Suppressor macrophage (primary cell): ENCODE measurements at regions not wholly inside any gene's neighbourhood (a gene's known extent, or its start where the extent isn't known, plus 50 kb on each side); places are given as distances from the start of the nearest gene placed in this dataset.

Source experiments
- DNase-seq, 4 experiments: peaks; one replicate each; pipeline ENCODE4 v3.0.0-alpha.2; 2020 to 2022

GRCh38 chr18:40932862-40933261, 1022.2 kb upstream of the PIK3C3 start:
- DNase-seq, result no peak

GRCh38 chr18:40930211-40930882, 1024.7 kb upstream of the PIK3C3 start:
- DNase-seq, result no peak

DNA sequence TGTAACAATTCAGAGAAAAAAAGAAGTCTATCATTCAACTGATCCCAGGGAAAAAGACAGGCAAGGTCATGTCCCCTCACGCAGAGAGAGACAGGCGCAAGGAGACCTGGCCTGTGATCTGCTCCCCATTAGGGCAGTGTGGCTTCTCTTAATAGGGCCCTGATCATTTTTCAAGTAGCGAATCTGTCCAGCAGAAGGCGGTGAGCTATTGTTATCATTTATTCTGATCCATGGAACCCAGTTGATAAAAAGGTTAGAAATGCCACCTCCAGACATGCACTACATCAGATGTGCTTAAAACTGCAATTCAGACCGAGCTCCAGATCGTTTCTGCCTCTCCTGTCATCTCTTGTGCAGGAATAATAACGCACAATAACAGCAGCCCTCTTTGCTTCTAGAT, 1025.6 kb upstream of the PIK3C3 start:
- DNase-seq, result no peak

- no peak for DNase-seq
Observed at GRCh38 chr18:40926679-40927078, 1028.4 kb upstream of the PIK3C3 start.

DNA sequence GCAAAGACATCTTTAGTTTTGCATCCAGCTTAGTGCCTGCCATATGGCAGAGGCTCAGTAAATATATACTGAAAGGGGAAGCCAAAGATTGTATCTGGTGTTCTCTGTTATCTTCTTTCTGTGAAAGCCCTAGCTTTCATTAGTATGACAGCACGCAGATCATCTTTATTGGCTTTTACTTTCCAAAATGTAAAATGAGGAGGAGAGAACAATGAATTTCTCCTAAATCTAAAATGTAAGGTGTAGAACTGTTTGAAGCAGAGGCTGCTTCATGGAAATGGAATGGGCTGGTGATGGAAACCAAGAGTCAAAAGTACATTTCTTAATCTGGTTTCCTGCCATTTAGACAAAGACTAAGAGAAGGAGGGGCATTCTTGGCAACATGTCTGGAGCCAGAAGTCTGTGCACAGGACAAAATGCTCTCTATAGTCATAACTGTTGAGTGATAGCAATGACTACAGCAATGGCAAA, 1029.9 kb upstream of the PIK3C3 start:
- no peak for DNase-seq

DNA sequence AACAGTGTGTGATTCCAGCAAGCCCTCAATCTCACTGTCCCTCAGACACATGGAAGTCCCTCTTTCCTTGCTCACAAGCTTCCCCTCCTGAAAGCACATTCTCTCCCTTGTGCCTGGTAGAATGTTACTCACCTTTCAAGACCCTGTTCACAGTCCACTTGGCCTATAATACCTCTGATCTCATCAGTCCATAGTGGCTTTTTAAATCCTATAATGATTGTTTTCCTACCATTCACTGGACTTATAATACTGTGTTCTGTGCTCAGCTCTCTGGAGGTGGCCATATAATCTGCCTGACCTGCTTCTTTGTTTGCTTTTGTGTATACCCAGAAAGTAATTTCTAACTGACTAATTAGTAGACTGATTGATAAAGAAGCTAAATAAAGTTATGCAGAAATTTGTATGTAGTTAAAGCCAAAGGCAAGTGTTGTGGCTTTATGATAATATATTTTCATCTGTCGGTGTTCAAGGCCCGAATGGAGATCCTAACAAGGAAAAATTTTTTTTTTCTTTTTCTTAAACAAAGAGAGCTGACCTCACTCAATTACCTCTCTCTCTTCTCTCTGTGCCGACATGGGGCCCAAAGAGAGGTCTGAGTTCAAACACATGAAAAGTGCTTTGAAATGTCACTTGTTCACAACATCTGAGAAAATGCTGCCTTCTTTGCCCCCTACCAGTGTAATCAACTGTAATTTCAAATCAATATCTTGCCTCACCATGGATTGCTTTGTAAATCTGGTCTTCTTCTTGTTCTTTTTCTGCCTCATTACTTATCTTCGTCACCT, 1033.0 kb upstream of the PIK3C3 start:
- DNase-seq, result no peak

DNA sequence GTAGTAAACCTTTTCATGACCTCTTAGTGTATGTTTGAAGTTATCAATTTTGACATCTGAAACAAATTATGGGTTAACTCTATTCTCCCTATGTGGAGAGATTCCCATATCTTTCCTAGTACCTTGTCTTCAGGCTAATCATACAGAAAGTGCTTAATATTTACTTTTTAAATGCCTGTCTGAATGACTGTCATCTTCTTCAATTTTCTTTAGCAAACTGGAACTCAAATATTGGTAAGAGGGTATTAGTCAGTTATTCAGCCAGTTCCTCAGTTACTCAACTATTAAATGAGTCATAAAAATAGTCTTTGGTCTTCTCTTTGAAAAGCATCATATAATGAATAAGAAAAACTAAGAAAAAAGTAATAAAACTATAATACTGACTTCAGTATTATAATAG, 1038.0 kb upstream of the PIK3C3 start:
- DNase-seq, result no peak

DNA sequence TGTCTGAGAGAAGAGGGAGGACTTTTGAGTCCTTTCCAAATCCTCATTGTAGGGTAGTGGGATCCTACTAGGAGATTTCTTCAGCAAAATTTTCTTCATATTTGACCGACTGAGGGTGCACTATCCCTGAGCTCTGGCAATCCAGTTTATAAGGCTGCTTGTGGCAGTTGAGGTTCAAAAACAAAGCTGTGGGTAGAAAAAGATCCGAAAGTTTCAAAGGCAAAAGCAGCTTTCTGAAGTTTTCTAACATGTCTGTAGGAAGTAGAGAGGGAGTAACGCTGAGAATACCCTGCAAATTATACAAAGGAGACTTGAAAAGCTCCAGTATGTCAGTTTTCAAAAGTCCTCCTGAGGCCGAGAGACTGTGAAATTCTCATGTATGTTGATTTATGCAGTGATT, 1039.3 kb upstream of the PIK3C3 start:
- DNase-seq, result no peak

GRCh38 chr18:40911582-40912254, 1043.3 kb upstream of the PIK3C3 start:
- no peak for DNase-seq

- no peak for DNase-seq
Observed at GRCh38 chr18:40911041-40911440, 1044.0 kb upstream of the PIK3C3 start.

- no peak for DNase-seq
Observed at GRCh38 chr18:40907842-40908241, 1047.2 kb upstream of the PIK3C3 start.

DNA sequence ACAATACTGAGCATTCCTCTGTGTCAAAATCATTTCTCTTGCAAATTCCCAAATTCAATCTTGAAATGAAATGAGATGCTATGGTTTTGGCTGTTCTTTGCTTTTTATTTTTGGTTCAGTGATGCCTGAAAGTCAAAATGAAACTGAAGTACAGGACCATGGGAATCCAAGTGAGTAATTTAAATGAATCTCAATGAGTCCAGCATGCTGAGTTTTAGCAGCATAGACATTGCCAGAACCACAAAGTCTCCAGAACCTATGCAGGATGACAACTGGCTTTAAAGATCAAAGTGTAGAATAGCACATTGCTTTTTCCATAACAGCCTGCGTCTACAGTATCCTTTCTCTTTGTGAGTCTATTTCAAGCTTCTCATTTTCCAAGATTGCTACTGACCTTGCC, 1050.7 kb upstream of the PIK3C3 start:
- no peak for DNase-seq

DNA sequence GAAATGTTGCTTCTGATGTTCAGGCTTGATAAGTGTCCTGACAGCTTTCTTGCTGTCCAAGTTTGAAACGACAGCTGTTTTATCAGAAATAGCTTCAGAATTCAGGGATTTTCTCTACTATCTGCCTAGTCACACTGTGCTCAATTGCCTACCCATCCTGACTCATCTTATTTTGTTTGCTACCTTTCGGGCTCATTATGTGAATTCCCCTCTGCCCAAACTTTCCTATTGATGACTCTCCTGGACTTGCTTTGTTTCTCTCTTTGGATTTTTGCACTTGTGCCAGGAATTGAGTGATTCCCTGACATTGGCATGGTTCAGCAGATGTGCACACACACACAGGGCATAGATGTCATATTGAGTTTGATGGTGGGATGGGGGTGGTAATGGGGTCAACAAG, 1052.6 kb upstream of the PIK3C3 start:
- no peak for DNase-seq

DNA sequence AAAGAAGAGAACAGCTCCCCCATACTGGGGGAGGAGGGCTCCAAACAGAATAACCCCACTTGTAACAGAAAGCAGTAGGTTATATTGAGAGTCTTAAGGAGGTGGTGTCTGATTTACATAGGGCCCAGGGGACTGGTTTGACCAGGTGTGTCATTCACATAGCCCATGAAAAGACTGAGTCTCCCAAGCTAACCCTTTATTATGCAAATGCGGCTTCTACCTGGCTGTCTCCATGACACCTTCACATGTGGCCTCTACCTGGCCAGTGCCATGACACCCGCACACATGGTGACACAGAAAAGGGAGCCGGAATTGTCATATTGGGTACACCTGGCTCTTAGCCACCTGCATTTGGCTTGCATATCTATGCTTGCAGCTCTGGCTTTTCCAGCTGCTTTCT, 1057.2 kb upstream of the PIK3C3 start:
- DNase-seq, result no peak

GRCh38 chr18:40883271-40883670, 1071.8 kb upstream of the PIK3C3 start:
- DNase-seq, result no peak

- no peak for DNase-seq
Observed at GRCh38 chr18:40882468-40882867, 1072.6 kb upstream of the PIK3C3 start.

DNA sequence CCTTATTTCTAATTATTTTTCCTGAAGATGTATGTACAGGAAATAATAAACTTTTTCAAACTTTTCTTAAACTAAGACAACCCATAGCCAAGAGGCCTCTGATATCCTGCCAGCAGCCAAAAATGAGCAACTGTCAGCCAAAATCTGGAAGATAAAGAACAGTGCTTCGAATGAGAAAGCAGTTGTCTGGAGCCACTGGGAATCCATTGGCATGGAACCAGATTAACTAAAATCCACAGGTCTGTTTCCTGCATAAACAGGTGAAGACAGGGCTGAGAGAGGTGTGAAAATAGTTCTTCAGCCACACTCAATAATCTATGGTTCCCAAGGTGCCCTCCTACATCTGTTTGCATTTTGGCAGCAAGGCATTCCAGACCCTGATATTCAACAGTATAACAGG, 1076.7 kb upstream of the PIK3C3 start:
- DNase-seq, result no peak

- DNase-seq, result no peak
Observed at GRCh38 chr18:40877096-40877495, 1077.9 kb upstream of the PIK3C3 start.

GRCh38 chr18:40875101-40875615, 1079.9 kb upstream of the PIK3C3 start:
- no peak for DNase-seq

GRCh38 chr18:40874233-40874632, 1080.8 kb upstream of the PIK3C3 start:
- DNase-seq, result no peak

- no peak for DNase-seq
Observed at GRCh38 chr18:40868110-40868858, 1086.8 kb upstream of the PIK3C3 start.

DNA sequence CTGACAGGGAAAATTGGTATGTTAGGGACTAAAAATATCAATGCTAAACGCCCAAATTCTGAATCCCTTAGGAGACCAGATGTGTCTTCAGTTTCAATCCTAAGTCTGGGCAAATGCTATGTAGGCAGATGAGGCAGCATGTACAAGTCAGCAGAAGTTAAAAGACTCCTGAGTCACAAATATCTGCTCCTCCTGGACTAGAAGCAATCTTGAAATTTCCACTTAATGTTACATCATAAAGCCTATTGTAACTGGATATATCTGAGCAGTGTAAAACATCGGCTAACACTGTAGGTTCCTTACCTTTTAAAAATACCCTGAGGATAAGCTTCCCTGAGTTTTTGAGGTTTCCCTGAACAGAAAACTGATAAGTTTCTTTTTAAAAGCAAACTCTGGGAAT, 1087.6 kb upstream of the PIK3C3 start:
- no peak for DNase-seq

DNA sequence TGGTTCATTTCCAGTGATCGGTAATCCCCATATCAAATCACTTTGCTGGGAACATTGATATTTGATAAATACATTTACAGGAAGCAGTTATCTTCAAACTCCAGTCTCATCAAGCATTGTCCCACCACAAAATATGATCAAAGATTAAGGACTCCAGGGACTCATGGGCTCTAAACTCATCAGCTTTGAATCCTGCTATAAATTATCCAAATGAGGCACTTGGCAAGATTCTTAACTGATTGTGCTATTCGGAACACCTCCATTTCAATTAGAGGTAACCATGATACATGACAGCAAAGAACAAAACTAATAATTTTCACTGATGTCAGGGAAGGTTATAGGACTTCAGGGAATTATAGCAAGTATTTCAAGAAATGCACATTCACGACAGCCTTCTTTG, 1088.1 kb upstream of the PIK3C3 start:
- no peak for DNase-seq
